ENCODE measurements at regions not wholly inside any gene's neighbourhood (a gene's known extent, or its start where the extent isn't known, plus 50 kb on each side); places are given as distances from the start of the nearest gene placed in this dataset.

GRCh38 chr2:198715302-198715835, 742.4 kb downstream of the SATB2 start:
- H3K4me1 ChIP-seq = no peaks in the 10 kb centered on the region
- intact Hi-C loops (cut with DNase I; ENCODE audit: low total_unique reads) = no loop called here
- H3K36me3 ChIP-seq = no peaks in the 10 kb centered on the region
- in situ Hi-C loops (cut with MboI; ENCODE audit: low sequenced_read_pairs in 4 of 4) = no loop called here
- no peak overlapping the region for H3K4me3 ChIP-seq
- no peak for DNase-seq
- H3K27me3 ChIP-seq = no peaks in the 10 kb centered on the region
- no peak overlapping the region for H3K27ac ChIP-seq
- TF ChIP-seq CTCF (IDR thresholded peaks at IDR 0.05 in 4 of 5, conservative IDR thresholded peaks at IDR 0.05 in 1 of 5) (no peak), POLR2A (IDR thresholded peaks at IDR 0.05) (no peak)
- no peak for ATAC-seq
- H3K9me3 ChIP-seq = no peaks in the 10 kb centered on the region

GRCh38 chr2:198712485-198712884, 745.3 kb downstream of the SATB2 start:
- ATAC-seq (no peak), DNase-seq (no peak)
- H3K4me1 ChIP-seq = no peaks in the 10 kb centered on the region
- in situ Hi-C loops (cut with MboI; ENCODE audit: low sequenced_read_pairs in 4 of 4) (no loop called here), intact Hi-C loops (cut with DNase I; ENCODE audit: low total_unique reads) (no loop called here)
- H3K4me3 ChIP-seq = no peak overlapping the region
- TF ChIP-seq CTCF (IDR thresholded peaks at IDR 0.05 in 4 of 5, conservative IDR thresholded peaks at IDR 0.05 in 1 of 5) = no peak
- TF ChIP-seq POLR2A (IDR thresholded peaks at IDR 0.05) = no peak
- H3K9me3 ChIP-seq = no peaks in the 10 kb centered on the region
- no peaks in the 10 kb centered on the region for H3K27me3 ChIP-seq
- no peaks in the 10 kb centered on the region for H3K36me3 ChIP-seq
- no peak overlapping the region for H3K27ac ChIP-seq

- no peaks in the 10 kb centered on the region for H3K27me3 ChIP-seq
- intact Hi-C loops (cut with DNase I; ENCODE audit: low total_unique reads) = no loop called here
- H3K4me1 ChIP-seq = no peaks in the 10 kb centered on the region
- H3K27ac ChIP-seq = no peak overlapping the region
- no peaks in the 10 kb centered on the region for H3K36me3 ChIP-seq
- ATAC-seq (no peak), DNase-seq (no peak)
- in situ Hi-C loops (cut with MboI; ENCODE audit: low sequenced_read_pairs in 4 of 4) = no loop called here
- no peak overlapping the region for H3K4me3 ChIP-seq
- no peak for TF ChIP-seq POLR2A (IDR thresholded peaks at IDR 0.05)
- no peak for TF ChIP-seq CTCF (IDR thresholded peaks at IDR 0.05 in 4 of 5, conservative IDR thresholded peaks at IDR 0.05 in 1 of 5)
- no peaks in the 10 kb centered on the region for H3K9me3 ChIP-seq
Observed at GRCh38 chr2:198711484-198711883, 746.3 kb downstream of the SATB2 start.

DNA sequence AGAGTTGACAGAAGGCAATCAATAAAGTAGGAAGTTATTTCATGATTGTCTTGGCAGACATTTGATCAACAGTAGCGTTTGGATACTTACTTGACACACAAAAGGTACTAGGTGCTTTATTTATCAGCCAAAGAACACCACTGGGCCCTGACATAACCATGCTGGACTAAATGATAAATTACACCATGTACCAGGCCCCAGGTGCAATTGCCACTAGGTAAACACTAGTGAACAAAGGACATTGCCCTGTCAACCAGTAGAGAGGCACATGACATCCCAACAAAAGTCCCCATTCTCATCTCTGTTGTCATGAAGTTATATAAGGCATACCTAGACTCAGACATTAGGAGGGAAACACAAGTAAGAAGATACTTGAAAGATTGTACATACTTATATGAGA, 747.2 kb downstream of the SATB2 start:
- Histone ChIP-seq H3K27me3 (no peaks in the 10 kb centered on the region), H3K4me1 (no peaks in the 10 kb centered on the region), H3K9me3 (no peaks in the 10 kb centered on the region), H3K27ac (no peak overlapping the region), H3K4me3 (no peak overlapping the region), H3K36me3 (no peaks in the 10 kb centered on the region)
- ATAC-seq (no peak), DNase-seq (no peak)
- intact Hi-C loops (cut with DNase I; ENCODE audit: low total_unique reads) = no loop called here
- in situ Hi-C loops (cut with MboI; ENCODE audit: low sequenced_read_pairs in 4 of 4) = no loop called here
- TF ChIP-seq CTCF (IDR thresholded peaks at IDR 0.05 in 4 of 5, conservative IDR thresholded peaks at IDR 0.05 in 1 of 5) (no peak), POLR2A (IDR thresholded peaks at IDR 0.05) (no peak)

DNA sequence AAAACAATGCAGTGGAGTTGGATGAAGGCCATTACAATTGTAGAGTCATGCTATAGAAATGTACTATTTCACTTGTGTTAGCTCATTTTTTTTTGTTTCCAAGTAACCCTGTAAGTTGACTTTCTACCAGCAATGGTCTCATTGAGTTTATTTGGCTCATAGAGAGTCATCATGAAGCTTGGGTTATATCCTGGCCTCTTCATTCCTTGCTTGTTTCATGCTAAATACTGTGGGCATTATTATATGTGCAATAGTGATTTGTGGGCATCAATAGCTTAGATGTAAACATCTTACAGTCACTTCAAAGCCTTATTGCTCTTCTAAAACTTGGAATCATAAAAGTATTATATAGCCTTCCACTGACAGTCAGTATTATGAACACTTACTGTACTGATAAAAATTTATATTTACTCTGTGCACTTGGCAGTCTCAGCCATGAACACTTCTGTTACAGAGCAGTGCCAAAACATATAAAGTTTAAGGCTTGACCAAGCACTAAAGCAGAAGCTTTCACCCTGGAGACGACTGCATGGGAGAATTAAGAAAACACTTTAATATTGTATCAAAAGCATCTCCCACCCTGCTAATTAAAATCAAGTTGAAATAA, 751.2 kb downstream of the SATB2 start:
- in situ Hi-C loops (cut with MboI; ENCODE audit: low sequenced_read_pairs in 4 of 4) (no loop called here), intact Hi-C loops (cut with DNase I; ENCODE audit: low total_unique reads) (no loop called here)
- TF ChIP-seq POLR2A (IDR thresholded peaks at IDR 0.05) (no peak), CTCF (IDR thresholded peaks at IDR 0.05 in 4 of 5, conservative IDR thresholded peaks at IDR 0.05 in 1 of 5) (no peak)
- Histone ChIP-seq H3K27ac (no peak overlapping the region), H3K4me3 (no peak overlapping the region), H3K27me3 (no peaks in the 10 kb centered on the region), H3K36me3 (no peaks in the 10 kb centered on the region), H3K9me3 (no peaks in the 10 kb centered on the region), H3K4me1 (no peaks in the 10 kb centered on the region)
- DNase-seq = no peak
- no peak for ATAC-seq

All from gastrocnemius medialis (tissue), 4 donors.